ENCODE measurements at regions not wholly inside any gene's neighbourhood (a gene's known extent, or its start where the extent isn't known, plus 50 kb on each side); places are given as distances from the start of the nearest gene placed in this dataset.
A peak's percentile ranks its signal among the peaks of the same experiment; 100 is the strongest.

GRCh38 chr9:36765468-36766341 is 193.0 kb downstream of the MELK start:
- no peak for TF ChIP-seq CTCF (IDR thresholded peaks at IDR 0.05; ENCODE audit: low read depth, low read length)
- H3K4me3 ChIP-seq (ENCODE audit: low read depth, low read length): peak overlapping the region; percentile 12
- in situ Hi-C loops (cut with HindIII; ENCODE audit: low sequenced_read_pairs): no loop called here
- peak; percentile 33 for DNase-seq (ENCODE audit: low read depth, low spot score)

- H3K4me3 ChIP-seq (ENCODE audit: low read depth, low read length): no peak overlapping the region
- in situ Hi-C loops (cut with HindIII; ENCODE audit: low sequenced_read_pairs): no loop called here
- no peak for DNase-seq (ENCODE audit: low read depth, low spot score)
- no peak for TF ChIP-seq CTCF (IDR thresholded peaks at IDR 0.05; ENCODE audit: low read depth, low read length)
These were observed 196.0 kb downstream of the MELK start for GRCh38 chr9:36768677-36769076.

DNA sequence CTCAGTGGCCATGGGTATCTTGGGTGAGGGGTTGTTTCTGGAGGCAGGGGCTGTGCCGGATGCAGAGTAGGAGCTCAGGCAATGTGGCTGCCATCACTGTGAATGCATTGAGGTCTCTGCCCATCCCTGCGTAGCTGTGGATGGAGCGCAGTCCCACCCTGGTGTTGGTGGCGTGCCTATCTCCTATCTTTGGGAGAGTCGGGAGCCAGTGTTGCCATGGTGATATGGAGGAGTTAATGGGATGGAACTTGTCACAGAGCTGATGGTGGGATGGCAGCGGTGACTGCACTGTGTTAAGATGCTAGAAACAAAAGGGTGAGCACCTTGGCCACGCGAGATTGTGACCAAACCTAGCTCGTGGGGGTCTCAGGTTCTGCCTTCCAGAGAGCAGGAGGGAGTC is 197.3 kb downstream of the MELK start:
- no peak for TF ChIP-seq CTCF (IDR thresholded peaks at IDR 0.05; ENCODE audit: low read depth, low read length)
- in situ Hi-C loops (cut with HindIII; ENCODE audit: low sequenced_read_pairs): no loop called here
- H3K4me3 ChIP-seq (ENCODE audit: low read depth, low read length): no peak overlapping the region
- DNase-seq (ENCODE audit: low read depth, low spot score): no peak

GRCh38 chr9:36772449-36773403 is 200.0 kb downstream of the MELK start:
- no peak for TF ChIP-seq CTCF (IDR thresholded peaks at IDR 0.05; ENCODE audit: low read depth, low read length)
- no peak overlapping the region for H3K4me3 ChIP-seq (ENCODE audit: low read depth, low read length)
- in situ Hi-C loops (cut with HindIII; ENCODE audit: low sequenced_read_pairs): no loop called here
- peak; percentile 11 for DNase-seq (ENCODE audit: low read depth, low spot score)

DNA sequence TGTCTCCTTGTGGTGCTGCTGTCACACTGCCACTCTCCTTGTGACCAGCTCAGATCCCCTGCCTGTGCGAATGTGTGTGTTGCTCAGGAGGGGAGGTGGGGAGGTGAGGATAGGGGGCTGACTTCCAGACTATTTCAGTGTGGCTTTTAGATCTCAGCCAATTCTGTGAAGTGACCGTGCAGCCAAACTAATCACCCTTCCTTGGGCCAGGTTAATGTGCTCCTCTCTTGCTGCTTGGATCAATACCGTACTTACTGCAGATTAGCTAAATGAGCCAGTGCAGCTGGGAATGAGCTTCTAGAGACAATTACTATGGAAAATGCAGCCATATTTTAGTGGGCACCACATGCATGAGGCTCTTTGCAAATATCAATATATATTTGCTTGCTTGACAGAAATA is 206.0 kb downstream of the MELK start:
- no peak for TF ChIP-seq CTCF (IDR thresholded peaks at IDR 0.05; ENCODE audit: low read depth, low read length)
- H3K4me3 ChIP-seq (ENCODE audit: low read depth, low read length): no peak overlapping the region
- in situ Hi-C loops (cut with HindIII; ENCODE audit: low sequenced_read_pairs): no loop called here
- DNase-seq (ENCODE audit: low read depth, low spot score): no peak

DNA sequence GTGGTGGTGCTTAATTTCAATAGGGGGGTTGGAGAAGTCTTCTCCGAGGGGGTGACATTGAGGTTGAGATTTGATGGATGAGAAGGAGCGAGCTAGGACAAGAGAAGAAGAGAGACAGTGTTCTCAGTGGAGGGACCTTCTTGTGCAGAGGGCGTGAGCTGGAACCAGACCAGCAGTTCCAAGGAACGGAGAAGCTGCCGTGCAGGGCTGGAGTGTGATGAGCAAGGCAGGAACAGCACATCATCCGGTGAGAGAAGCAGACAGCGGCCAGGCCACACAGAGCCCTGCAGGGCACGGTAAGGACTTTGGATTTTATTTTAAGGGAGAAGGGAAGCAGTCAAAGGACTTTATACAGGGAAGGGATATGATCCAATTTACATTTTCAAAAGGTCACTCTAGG is 206.9 kb downstream of the MELK start:
- no peak for TF ChIP-seq CTCF (IDR thresholded peaks at IDR 0.05; ENCODE audit: low read depth, low read length)
- H3K4me3 ChIP-seq (ENCODE audit: low read depth, low read length): no peak overlapping the region
- in situ Hi-C loops (cut with HindIII; ENCODE audit: low sequenced_read_pairs): no loop called here
- DNase-seq (ENCODE audit: low read depth, low spot score): no peak

Data from astrocyte of the spinal cord (primary cell).